Spinal cord (tissue), 9 donors: ENCODE measurements at regions not wholly inside any gene's neighbourhood (a gene's known extent, or its start where the extent isn't known, plus 50 kb on each side); places are given as distances from the start of the nearest gene placed in this dataset.
"Not testable (repeated sequence)": the region's sequence is repeated elsewhere in the genome, so short reads cannot be mapped to it uniquely, and the experiment has no call there.

Source experiments
- DNase-seq, 6 donors: peaks; one replicate each; pipeline versions ENCODE4 v3.0.0 to v3.0.0-alpha.2; 2013 to 2015; ENCODE audit warnings: low spot score in 6 of 6, low read depth in 4 of 6
- H3K27ac ChIP-seq: one replicate; pipeline ENCODE4 v1.5.1; 2013; ENCODE audit warnings: low read depth, low read length, control low read depth
- H3K27me3 ChIP-seq: one replicate; pipeline ENCODE4 v1.6.1; 2013; ENCODE audit warnings: low read length; ENCODE audit not compliant: control insufficient read depth, insufficient read depth
- H3K36me3 ChIP-seq: one replicate; pipeline ENCODE4 v1.6.1; 2013; ENCODE audit warnings: low read length; ENCODE audit not compliant: control insufficient read depth, insufficient read depth
- H3K4me1 ChIP-seq: one replicate; pipeline ENCODE4 v1.6.1; 2013; ENCODE audit warnings: low read length; ENCODE audit not compliant: control insufficient read depth, insufficient read depth
- H3K4me3 ChIP-seq: one replicate; pipeline ENCODE4 v1.5.1; 2013; ENCODE audit warnings: low read depth, low read length, control low read depth
- H3K9me3 ChIP-seq: one replicate; pipeline ENCODE4 v1.6.1; 2013; ENCODE audit warnings: low read length; ENCODE audit not compliant: control insufficient read depth, insufficient read depth
- WGBS: methylation state at CpG from one replicate; pipeline ENCODE4 v1.1.5; 2013; ENCODE audit warnings: missing lambda C conversion rate; ENCODE audit not compliant: insufficient coverage; 5-methylcytosine and 5-hydroxymethylcytosine counted together
- donor health status: healthy.

DNA sequence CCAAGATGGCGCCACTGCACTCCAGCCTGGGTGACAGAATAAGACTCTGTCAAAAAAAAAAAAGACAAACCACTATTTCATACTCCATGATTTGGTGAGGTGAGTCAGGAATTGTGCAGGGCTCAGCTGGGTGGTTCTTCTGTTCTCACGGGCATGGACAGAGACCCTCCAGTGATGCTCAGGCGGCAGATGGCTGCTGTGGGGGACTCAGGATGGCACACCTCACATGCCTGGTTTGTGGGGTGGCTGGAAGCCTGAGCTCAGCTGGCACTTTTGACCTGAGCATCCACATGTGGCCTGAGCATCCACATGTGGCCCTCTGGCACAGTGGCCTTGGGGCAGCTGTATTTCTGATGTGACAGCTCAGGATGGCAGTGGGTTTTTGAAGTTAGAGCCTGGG, 217.2 kb downstream of the IRX2 start:
- Histone ChIP-seq H3K4me1 (peaks cover 18% of the 10 kb centered on the region), H3K4me3 (no peak overlapping the region), H3K36me3 (no peaks in the 10 kb centered on the region), H3K27me3 (peaks cover 12% of the 10 kb centered on the region), H3K9me3 (no peaks in the 10 kb centered on the region), H3K27ac (no peak overlapping the region)
- no peak for DNase-seq
- 96% methylated on average over 2 of the region's 3 CpGs for WGBS

DNA sequence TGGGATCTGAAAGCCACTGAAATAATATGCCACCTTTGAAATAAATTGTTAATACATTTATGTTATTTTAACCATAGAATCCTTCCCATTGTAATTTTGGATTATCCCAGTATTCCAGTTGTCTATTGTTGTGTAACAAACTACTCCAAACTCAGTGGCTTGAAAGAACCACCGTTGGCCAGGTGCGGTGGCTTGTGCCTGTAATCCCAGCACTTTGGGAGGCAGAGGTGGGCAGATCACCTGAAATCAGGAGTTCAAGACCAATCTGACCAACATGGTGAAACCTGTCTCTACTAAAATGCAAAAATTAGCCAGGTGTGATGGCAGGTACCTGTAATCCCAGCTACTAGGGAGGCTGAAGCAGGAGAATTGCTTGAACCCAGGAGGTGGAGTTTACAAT, 217.6 kb downstream of the IRX2 start:
- not testable (repeated sequence) for DNase-seq, H3K27ac ChIP-seq, H3K36me3 ChIP-seq, H3K4me3 ChIP-seq, H3K9me3 ChIP-seq
- WGBS, result 100% methylated on average over 2 of the region's 2 CpGs
- H3K27me3 ChIP-seq, result peaks cover 12% of the 10 kb centered on the region
- H3K4me1 ChIP-seq, result peaks cover 18% of the 10 kb centered on the region

DNA sequence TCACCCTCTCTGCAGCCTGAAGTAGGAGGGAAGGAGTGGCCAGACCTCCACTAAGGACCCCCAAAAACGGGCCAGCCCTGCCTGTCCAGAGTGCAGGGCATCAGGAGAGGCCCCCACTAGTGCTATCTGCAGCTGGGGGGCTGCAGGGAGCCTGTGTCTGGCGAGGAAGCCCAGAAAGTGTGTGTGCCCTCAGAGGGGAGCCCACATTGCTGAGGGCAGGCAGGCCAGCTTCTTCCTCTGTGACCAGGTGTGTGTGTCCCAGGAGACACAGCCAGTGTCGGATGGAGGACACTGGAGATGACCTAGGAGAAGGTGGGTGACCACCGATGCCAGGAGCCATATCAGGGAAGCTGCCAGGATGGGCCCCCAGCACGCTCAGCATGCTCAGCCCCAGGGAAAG, 218.7 kb downstream of the IRX2 start:
- no peak for DNase-seq
- WGBS, result 86% methylated on average over 5 of the region's 5 CpGs
- Histone ChIP-seq H3K27me3 (peaks cover 8% of the 10 kb centered on the region), H3K36me3 (no peaks in the 10 kb centered on the region), H3K9me3 (no peaks in the 10 kb centered on the region), H3K4me3 (no peak overlapping the region), H3K4me1 (peaks cover 9% of the 10 kb centered on the region), H3K27ac (no peak overlapping the region)

DNA sequence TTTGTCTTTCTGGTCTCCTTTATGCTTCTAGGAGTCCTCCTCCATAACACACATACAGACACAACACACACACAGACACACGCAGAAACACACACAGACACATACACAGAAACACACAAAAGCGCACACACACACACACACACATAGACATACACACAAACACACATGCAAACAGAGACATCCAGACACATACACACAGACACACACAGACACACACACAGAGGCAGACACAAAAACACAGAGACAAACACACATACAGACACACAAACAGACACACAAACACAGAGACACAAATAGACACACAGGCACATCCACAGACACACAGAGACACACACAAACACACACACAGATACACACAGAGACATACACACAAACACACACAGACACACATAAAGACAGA, 220.2 kb downstream of the IRX2 start:
- H3K27me3 ChIP-seq, result peaks cover 2% of the 10 kb centered on the region
- 87% methylated on average over 2 of the region's 2 CpGs for WGBS

DNA sequence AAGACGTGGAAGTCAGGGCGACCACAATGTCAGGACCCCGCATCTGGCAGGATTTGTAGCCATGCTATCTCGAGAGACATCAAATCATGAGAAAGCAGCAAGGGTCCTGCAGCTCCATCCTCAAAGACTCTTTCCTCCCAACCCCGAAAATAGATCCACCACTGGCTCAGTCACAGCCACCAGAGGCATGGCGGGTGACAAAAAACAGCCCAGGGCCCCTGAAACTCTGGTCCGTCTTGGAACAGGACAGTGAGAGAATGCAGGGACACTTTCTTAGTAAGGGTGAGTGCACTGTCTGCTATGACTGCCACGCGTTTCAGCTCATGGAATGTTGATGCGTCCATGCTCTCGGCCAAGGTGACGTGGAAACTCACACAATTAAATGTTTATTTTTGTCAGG, 220.9 kb downstream of the IRX2 start:
- no peaks in the 10 kb centered on the region for H3K36me3 ChIP-seq
- no peak overlapping the region for H3K4me3 ChIP-seq
- H3K27me3 ChIP-seq, result peaks cover 2% of the 10 kb centered on the region
- WGBS, result 74% methylated on average over 8 of the region's 12 CpGs
- no peak overlapping the region for H3K27ac ChIP-seq
- H3K9me3 ChIP-seq, result no peaks in the 10 kb centered on the region
- H3K4me1 ChIP-seq, result peaks cover 3% of the 10 kb centered on the region
- DNase-seq, result no peak

More for the DNA sequence above, 220.2 kb downstream of the IRX2 start:
- peaks cover 3% of the 10 kb centered on the region for H3K4me1 ChIP-seq
- no peak overlapping the region for H3K4me3 ChIP-seq
- DNase-seq, result no peak
- H3K27ac ChIP-seq, result no peak overlapping the region
- no peaks in the 10 kb centered on the region for H3K36me3 ChIP-seq
- no peaks in the 10 kb centered on the region for H3K9me3 ChIP-seq

DNA sequence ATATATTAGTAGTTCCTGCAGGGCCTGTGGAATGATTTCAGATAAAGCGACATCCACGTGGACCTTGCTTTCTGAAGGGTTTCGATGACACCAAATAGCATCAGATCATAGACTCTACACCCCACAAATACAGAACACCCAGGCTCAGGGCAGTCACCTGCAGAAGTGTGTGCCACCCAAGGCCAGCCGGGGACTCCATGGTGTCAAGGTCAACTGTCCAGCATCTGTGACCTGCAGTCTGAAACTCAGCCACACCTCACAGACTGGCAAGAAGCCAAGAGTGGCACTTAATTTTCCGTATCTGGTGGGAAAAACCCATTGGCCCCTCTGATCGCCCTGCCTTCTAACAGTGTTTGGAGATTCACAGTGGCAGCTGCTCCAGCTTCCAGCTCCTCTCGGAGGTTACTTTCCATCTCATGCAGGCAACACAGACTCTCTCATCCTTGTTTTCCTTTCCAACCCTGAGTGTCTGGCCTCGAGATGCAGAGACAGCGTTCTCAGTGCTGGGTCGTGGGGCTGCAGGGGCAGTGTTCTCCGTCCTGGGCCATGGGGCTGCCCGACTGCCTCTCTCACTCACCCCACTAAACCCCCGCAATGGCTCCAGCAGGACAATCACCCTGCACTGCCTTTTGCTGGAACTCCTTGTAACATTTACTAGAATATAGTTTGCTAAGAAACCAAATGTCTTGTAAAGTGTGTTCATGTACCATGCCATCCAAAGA, 221.9 kb downstream of the IRX2 start:
- Histone ChIP-seq H3K9me3 (no peaks in the 10 kb centered on the region), H3K4me1 (peaks cover 3% of the 10 kb centered on the region), H3K27me3 (peaks cover 2% of the 10 kb centered on the region), H3K27ac (no peak overlapping the region), H3K36me3 (no peaks in the 10 kb centered on the region), H3K4me3 (no peak overlapping the region)
- WGBS, result 93% methylated on average over 9 of the region's 13 CpGs
- DNase-seq, result peak in 1 of 6 donors; percentile 2

DNA sequence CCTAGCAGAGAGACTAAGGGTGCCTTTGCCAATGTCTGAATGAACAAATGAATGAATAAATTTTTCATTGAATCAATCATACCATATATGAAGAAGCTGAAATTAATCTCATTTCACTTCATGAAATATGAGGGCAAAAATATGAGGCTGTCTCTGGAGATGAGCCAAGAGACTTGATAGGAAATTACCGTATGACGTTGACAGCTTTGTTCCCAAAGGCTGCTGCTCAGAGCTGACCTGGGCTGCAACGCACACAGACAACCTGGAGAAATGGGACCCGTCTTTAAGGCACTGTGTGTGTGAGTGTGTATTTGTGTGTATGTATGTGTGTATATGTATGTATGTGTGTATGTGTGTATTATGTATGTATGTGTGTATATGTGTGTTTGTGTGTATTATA, 226.1 kb downstream of the IRX2 start:
- no peaks in the 10 kb centered on the region for H3K9me3 ChIP-seq
- 73% methylated on average over 4 of the region's 4 CpGs for WGBS
- DNase-seq, result no peak
- H3K36me3 ChIP-seq, result no peaks in the 10 kb centered on the region
- peaks cover 3% of the 10 kb centered on the region for H3K4me1 ChIP-seq
- H3K27ac ChIP-seq, result no peak overlapping the region
- no peak overlapping the region for H3K4me3 ChIP-seq
- no peaks in the 10 kb centered on the region for H3K27me3 ChIP-seq

DNA sequence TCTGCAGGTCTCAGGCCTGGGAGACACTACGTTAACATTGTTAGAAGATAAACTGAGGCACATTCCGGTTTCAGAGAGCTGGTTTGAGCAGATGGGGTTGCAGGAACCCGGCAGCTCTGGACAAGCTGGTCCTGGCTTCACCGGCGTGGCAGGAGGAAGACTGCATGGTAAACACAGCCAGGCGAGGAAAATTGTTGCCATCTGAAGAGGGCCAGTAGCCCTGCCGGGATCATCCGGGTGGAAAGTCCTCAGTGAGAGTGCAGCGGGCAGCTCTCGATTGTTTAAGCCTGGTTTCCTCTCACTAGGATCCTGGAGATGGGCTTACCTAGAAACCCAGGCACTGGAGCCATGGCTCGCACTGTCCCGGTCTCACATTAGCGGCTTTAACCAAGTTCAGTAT, 226.9 kb downstream of the IRX2 start:
- 85% methylated on average over 13 of the region's 13 CpGs for WGBS

DNA sequence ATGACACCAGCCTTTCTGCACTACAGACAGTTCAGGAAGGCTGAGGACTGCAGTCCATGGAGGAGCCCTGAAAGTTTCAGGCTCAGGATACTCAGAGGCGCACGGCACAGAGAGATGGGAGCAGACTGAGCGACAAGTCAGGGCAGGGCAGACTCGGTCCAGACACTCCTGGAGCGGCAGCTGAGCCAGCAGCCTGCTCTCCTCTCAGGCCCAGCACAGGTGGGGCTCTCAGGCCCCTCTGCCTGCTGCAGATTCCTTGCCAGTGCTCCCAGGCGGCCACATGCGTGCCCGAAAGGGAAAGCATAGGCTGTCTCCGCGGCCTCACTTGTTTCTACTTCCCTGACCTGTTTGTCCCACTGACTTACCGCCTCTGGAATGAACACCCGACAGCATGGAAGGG, 228.3 kb downstream of the IRX2 start:
- H3K9me3 ChIP-seq, result no peaks in the 10 kb centered on the region
- no peak overlapping the region for H3K27ac ChIP-seq
- no peaks in the 10 kb centered on the region for H3K4me1 ChIP-seq
- no peaks in the 10 kb centered on the region for H3K36me3 ChIP-seq
- 83% methylated on average over 12 of the region's 12 CpGs for WGBS
- H3K27me3 ChIP-seq, result no peaks in the 10 kb centered on the region
- no peak overlapping the region for H3K4me3 ChIP-seq
- DNase-seq, result no peak

More for the DNA sequence above, 226.9 kb downstream of the IRX2 start:
- H3K27ac ChIP-seq, result no peak overlapping the region
- no peaks in the 10 kb centered on the region for H3K4me1 ChIP-seq
- DNase-seq, result no peak
- H3K4me3 ChIP-seq, result no peak overlapping the region
- H3K36me3 ChIP-seq, result no peaks in the 10 kb centered on the region
- H3K27me3 ChIP-seq, result no peaks in the 10 kb centered on the region
- H3K9me3 ChIP-seq, result no peaks in the 10 kb centered on the region

DNA sequence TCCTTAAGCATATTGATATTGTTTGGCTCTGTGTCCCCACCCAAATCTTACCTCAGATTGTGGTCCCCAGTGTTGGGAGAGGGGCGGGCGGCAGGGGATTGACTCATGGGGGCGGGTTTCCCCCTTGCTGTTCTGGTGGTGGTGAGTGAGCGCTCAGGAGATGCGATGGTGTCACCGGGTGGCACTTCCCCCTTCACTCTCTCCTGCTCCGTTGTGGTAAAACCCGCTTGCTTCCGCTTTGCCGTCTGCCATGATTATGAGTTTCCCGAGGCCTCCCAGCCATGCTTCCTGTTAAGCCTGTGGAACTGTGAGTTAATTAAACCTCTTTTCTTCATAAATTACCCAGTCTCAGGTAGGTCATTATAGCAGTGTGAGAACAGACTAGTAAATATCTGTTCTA, 229.1 kb downstream of the IRX2 start:
- H3K4me3 ChIP-seq, result no peak overlapping the region
- H3K4me1 ChIP-seq, result peaks cover 7% of the 10 kb centered on the region
- H3K36me3 ChIP-seq, result no peaks in the 10 kb centered on the region
- H3K27me3 ChIP-seq, result no peaks in the 10 kb centered on the region
- DNase-seq, result no peak
- H3K27ac ChIP-seq, result no peak overlapping the region
- WGBS, result no CpG with 5 or more reads among the region's 11 CpGs
- no peaks in the 10 kb centered on the region for H3K9me3 ChIP-seq
